AG09319 (cell line): ENCODE measurements at regions not wholly inside any gene's neighbourhood (a gene's known extent, or its start where the extent isn't known, plus 50 kb on each side); places are given as distances from the start of the nearest gene placed in this dataset.

Experiments
- DNase-seq: peaks from one replicate; pipeline ENCODE4 v3.0.0-alpha.2; 2010; ENCODE audit warnings: low read depth; ENCODE audit errors: extremely low read depth
- CTCF ChIP-seq: IDR thresholded peaks from 2 replicates; pipeline ENCODE4 v1.5.1; 2011; ENCODE audit warnings: low read depth, mild to moderate bottlenecking, inconsistent platforms, low read length, moderate library complexity

GRCh38 chr12:115506822-115507559, 770.5 kb downstream of the MED13L start:
- no peak for TF ChIP-seq CTCF
- DNase-seq: no peak

DNA sequence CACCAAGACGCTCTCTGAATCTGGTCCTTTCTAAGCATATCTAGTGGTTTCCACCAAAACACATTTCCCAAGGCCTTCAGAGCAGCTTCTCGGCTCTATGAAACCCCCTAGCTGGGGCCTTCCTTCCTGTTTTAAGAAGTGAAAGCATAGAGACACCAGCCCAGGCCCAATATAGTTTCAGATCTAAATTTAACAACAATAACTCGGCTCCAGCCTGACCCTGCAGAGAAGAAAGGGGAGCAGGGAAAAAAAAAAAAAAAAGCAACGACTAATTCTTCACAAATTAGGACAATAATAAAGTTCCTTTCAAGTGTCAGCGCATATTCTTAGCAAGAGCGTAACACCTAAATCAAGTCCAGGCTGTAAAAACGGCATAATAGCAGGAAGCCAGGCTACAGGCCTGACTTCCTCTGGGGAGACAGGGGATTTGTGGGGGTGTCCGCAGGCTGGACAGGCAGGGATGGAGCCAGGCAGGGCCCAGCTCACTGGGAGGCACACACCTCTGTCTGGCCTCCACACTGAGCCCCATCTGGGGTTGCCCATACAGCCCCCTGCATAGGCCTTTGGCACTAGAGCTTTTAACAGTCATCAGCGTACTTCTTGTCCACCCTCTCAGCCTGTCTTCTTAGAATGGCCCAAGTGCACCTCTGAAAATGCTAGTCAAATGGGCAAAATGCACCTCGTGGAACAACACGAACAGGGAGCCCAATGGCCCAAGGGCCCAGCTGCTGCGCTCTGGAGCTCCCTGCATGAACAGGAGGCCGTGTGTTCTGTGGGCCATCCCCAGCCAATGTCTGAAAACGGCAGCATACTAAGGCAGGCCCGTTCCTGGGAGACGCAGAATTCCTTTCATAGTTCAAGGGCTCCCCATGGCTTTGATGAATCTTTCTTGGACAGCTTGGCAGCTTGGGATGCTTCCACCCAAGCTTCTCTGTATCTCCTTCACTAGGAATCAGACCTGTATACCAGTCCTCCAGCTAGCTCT, 772.9 kb downstream of the MED13L start:
- no peak for TF ChIP-seq CTCF
- DNase-seq: no peak

DNA sequence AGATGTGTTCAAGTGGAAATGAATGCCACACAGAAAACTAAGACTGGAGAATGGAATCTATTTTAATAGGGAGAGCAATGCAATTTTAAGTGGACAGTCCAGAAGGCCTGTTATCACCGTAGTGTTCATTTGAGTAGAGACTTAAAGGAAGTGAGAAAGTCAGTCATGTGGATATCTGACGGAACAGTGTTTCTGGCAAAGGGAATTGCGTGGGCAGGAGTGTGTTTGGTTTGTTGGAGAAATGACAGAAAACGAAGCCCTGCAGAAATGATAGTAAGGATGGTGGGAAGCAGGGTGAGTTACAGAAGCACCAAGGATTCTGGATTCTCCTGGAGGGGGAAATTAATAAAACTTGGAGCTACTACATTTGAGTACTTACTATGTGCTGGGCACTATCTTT, 776.6 kb downstream of the MED13L start:
- TF ChIP-seq CTCF: no peak
- DNase-seq: no peak

DNA sequence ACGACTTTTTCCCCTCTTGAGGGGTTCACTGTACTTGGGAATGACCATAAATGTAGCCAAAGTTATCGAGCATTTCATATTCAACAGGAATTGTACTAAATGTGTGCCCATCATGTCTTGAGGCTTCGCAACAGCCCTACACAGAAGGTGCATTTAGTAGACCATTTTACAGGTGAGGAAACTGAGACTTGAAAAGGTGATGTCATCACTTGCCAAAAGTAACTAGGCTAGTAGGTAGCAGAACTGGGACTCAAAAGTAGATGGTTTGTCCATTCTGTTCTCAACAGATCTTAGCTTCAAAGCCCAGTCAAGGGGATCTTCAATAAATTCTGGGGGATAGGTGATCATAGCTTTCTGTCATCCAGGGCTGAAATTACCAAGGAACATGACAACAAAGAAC, 782.2 kb downstream of the MED13L start:
- no peak for TF ChIP-seq CTCF
- DNase-seq: no peak

DNA sequence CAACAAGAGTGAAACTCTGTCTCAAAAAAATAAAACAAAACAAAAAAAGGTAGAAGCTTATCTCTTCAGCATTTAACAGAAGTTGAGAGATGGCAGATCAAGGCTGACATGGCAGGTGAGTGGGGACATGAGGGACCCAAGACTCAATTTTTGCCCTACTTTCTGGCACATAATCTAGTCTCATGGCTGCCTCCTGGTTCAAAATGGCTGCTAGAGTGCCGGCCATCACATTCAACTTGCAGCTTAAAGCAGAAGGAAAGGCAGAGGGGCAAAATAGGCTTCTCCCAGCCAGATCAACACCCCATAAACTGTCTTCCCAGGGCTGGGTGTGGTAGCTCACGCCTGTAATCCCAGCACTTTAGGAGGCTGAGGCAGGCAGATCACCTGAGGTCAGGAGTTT, 784.9 kb downstream of the MED13L start:
- no peak for TF ChIP-seq CTCF
- DNase-seq: no peak

DNA sequence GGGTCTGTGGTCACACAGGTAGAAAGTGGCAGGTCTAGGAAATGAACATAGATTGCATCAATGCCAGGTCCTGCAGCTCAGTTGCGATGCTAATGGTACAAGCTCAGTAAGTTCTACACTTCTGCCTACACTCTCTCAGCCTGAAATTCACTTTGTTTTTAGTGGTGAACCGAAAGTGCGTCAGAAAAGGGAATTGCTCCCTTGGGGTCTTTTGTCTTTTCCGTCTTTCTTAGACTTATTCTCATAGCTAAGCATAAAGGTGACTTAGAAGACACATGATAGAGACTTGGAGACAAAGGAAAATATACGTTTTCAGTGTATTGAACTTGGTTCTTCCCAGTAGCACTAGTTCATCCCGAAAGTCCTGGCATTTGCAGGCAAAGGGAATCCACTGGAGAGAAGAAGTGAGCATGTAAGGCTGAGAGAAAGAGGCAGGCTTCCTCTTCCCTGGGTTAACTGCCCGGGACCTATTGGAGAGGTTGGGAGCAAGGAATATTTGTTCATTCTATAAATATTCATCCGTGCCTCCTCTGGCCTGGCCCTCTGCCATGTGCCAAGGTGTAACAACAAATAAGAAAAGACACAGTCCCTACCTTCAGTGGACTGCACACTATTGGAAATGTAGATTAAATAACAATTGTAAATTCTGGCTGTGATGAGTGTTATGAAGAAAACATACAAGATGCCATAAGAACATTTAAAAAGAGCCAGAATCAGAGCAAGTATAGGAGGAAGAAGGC, 785.8 kb downstream of the MED13L start:
- no peak for DNase-seq
- no peak for TF ChIP-seq CTCF

GRCh38 chr12:115489253-115489652, 788.2 kb downstream of the MED13L start:
- DNase-seq: no peak
- no peak for TF ChIP-seq CTCF
